ENCODE measurements at regions not wholly inside any gene's neighbourhood (a gene's known extent, or its start where the extent isn't known, plus 50 kb on each side); places are given as distances from the start of the nearest gene placed in this dataset.

GRCh38 chrX:77299549-77299948 is 147.6 kb upstream of the FGF16 start (continued):
- TF ChIP-seq, protein P1, sequence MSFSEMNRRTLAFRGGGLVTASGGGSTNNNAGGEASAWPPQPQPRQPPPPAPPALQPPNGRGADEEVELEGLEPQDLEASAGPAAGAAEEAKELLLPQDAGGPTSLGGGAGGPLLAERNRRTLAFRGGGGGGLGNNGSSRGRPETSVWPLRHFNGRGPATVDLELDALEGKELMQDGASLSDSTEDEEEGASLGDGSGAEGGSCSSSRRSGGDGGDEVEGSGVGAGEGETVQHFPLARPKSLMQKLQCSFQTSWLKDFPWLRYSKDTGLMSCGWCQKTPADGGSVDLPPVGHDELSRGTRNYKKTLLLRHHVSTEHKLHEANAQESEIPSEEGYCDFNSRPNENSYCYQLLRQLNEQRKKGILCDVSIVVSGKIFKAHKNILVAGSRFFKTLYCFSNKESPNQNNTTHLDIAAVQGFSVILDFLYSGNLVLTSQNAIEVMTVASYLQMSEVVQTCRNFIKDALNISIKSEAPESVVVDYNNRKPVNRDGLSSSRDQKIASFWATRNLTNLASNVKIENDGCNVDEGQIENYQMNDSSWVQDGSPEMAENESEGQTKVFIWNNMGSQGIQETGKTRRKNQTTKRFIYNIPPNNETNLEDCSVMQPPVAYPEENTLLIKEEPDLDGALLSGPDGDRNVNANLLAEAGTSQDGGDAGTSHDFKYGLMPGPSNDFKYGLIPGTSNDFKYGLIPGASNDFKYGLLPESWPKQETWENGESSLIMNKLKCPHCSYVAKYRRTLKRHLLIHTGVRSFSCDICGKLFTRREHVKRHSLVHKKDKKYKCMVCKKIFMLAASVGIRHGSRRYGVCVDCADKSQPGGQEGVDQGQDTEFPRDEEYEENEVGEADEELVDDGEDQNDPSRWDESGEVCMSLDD (tag by site-specific recombination; IDR thresholded peaks at IDR 0.05) = no peak
- no peak for TF ChIP-seq ZNF214 (tag by site-specific recombination; IDR thresholded peaks at IDR 0.05; ENCODE audit: borderline replicate concordance)

DNA sequence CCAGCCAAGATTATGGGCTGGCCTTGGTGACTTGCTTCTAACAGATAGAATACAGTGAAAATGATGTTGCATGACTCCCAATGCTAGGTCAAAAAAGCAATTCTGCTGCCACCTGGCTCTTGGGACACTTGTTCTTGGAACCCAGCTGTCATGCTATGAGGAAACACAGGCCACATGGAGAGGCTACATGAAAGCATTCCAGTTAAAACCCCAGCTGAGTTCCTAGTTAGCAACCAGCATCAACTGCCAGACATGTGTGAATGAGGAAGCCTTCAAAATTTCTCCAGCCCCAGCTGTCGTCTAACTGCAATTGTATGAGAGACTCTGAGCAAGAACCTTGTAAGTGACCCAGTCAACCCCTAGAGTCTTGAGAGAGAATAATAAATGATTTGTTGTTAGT is 105.2 kb upstream of the FGF16 start:
- ChIA-PET CTCF (no interaction called here), POLR2A (no interaction called here)
- TF ChIP-seq ZNF600 (tag by site-specific recombination; IDR thresholded peaks at IDR 0.05) (no peak), ZNF707 (tag by site-specific recombination; IDR thresholded peaks at IDR 0.05) (no peak), REST (tag by site-specific recombination; IDR thresholded peaks at IDR 0.05) (no peak), ZNF626 (tag by site-specific recombination; IDR thresholded peaks at IDR 0.05) (no peak), MYNN (tag by site-specific recombination; IDR thresholded peaks at IDR 0.05; ENCODE audit: borderline replicate concordance) (no peak), ZNF701 (tag by site-specific recombination; IDR thresholded peaks at IDR 0.05) (no peak), ZBTB8A (tag by site-specific recombination; IDR thresholded peaks at IDR 0.05) (no peak), YY2 (tag by site-specific recombination; IDR thresholded peaks at IDR 0.05) (no peak), ZNF132 (tag by site-specific recombination; IDR thresholded peaks at IDR 0.05; ENCODE audit: borderline replicate concordance) (no peak), ZNF248 (tag by site-specific recombination; IDR thresholded peaks at IDR 0.05) (no peak), ZNF426 (tag by site-specific recombination; IDR thresholded peaks at IDR 0.05) (no peak), ZNF621 (tag by site-specific recombination; IDR thresholded peaks at IDR 0.05) (no peak), ZNF791 (tag by site-specific recombination; IDR thresholded peaks at IDR 0.05) (no peak), ZNF843 (tag by site-specific recombination; IDR thresholded peaks at IDR 0.05) (no peak), ZNF302 (tag by site-specific recombination; IDR thresholded peaks at IDR 0.05; ENCODE audit: low read depth) (no peak), ZBTB20 (tag by site-specific recombination; IDR thresholded peaks at IDR 0.05) (no peak), SCRT2 (tag by site-specific recombination; IDR thresholded peaks at IDR 0.05) (no peak), ZBTB48 (tag by site-specific recombination; IDR thresholded peaks at IDR 0.05) (no peak), KLF8 (tag by site-specific recombination; IDR thresholded peaks at IDR 0.05) (no peak)
- TF ChIP-seq, protein P2, sequence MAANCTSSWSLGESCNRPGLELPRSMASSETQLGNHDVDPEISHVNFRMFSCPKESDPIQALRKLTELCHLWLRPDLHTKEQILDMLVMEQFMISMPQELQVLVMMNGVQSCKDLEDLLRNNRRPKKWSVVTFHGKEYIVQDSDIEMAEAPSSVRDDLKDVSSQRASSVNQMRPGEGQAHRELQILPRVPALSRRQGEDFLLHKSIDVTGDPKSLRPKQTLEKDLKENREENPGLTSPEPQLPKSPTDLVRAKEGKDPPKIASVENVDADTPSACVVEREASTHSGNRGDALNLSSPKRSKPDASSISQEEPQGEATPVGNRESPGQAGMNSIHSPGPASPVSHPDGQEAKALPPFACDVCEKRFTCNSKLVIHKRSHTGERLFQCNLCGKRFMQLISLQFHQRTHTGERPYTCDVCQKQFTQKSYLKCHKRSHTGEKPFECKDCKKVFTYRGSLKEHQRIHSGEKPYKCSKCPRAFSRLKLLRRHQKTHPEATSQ (tag by site-specific recombination; IDR thresholded peaks at IDR 0.05) = no peak
- no peaks in the 10 kb centered on the region for H3K36me3 ChIP-seq (ENCODE audit: control insufficient read depth in 2 of 2, insufficient read depth in 1 of 2, low read length in 2 of 2)
- no peaks in the 10 kb centered on the region for H3K4me1 ChIP-seq (ENCODE audit: control insufficient read depth, insufficient read depth, low read length)
- no peak overlapping the region for H3K4me3 ChIP-seq (ENCODE audit: low read depth, low read length)
- no peak overlapping the region for H3K27ac ChIP-seq (ENCODE audit: extremely low read depth, low read depth, low read length)
- no peaks in the 10 kb centered on the region for H3K9me3 ChIP-seq (ENCODE audit: control insufficient read depth, insufficient read depth, low read depth, low read length)
